Neural cell (in vitro differentiated cells): ENCODE measurements at regions not wholly inside any gene's neighbourhood (a gene's known extent, or its start where the extent isn't known, plus 50 kb on each side); places are given as distances from the start of the nearest gene placed in this dataset.

Experiments used
- H2AFZ ChIP-seq: fragments of 200-600, 300-800 bp; sonication (generic), shearing (Covaris generic); 2 replicates; pipeline ENCODE4 v1.6.0; 2014; ENCODE audit warnings: low read depth, mild to moderate bottlenecking, antibody characterized with exemption, low read length, moderate library complexity
- H3F3A ChIP-seq: fragments of 200-600 bp; shearing (Covaris generic); 2 replicates; pipeline ENCODE4 v1.6.1; 2016; ENCODE audit warnings: mild to moderate bottlenecking, moderate library complexity, mixed read lengths, antibody characterized with exemption, low read length; ENCODE audit not compliant: insufficient read depth, poor library complexity, severe bottlenecking
- H3K27ac ChIP-seq: fragments of 200-600, 300-800 bp; sonication (generic), shearing (Covaris generic); 2 replicates; pipeline ENCODE4 v1.5.1; 2014; ENCODE audit warnings: mild to moderate bottlenecking, low read length, moderate library complexity
- H3K27me3 ChIP-seq: fragments of 300-800, 200-600 bp; sonication (generic), shearing (Covaris generic); 2 replicates; pipeline ENCODE4 v1.6.0; 2014; ENCODE audit warnings: mild to moderate bottlenecking, low read depth, low read length, moderate library complexity; ENCODE audit not compliant: insufficient read depth
- H3K36me3 ChIP-seq: fragments of 300-800, 200-600 bp; sonication (generic), shearing (Covaris generic); 2 replicates; pipeline ENCODE4 v1.5.1; 2014; ENCODE audit warnings: mild to moderate bottlenecking, antibody characterized with exemption, low read length, moderate library complexity; ENCODE audit not compliant: insufficient read depth
- H3K4me2 ChIP-seq: fragments of 300-800, 200-600 bp; sonication (generic), shearing (Covaris generic); 2 replicates; pipeline ENCODE4 v1.6.0; 2014; ENCODE audit warnings: mild to moderate bottlenecking, low read length
- H3K4me3 ChIP-seq: fragments of 300-800, 200-600 bp; sonication (generic), shearing (Covaris generic); 2 replicates; pipeline ENCODE4 v1.5.1; 2014; ENCODE audit warnings: mild to moderate bottlenecking, low read length, moderate library complexity
- H3K79me2 ChIP-seq: fragments of 200-600 bp; shearing (Covaris generic); replicated peaks from 2 replicates; pipeline ENCODE4 v1.6.0; 2014; ENCODE audit warnings: mild to moderate bottlenecking, low read length, moderate library complexity; ENCODE audit not compliant: insufficient read depth
- H3K9ac ChIP-seq: fragments of 300-800, 200-600 bp; sonication (generic), shearing (Covaris generic); 2 replicates; pipeline ENCODE4 v1.6.1; 2016; ENCODE audit warnings: mild to moderate bottlenecking, low read length, mixed read lengths
- H3K9me2 ChIP-seq: fragments of 200-600 bp; shearing (Covaris generic); 2 replicates; pipeline ENCODE4 v1.6.1; 2016; ENCODE audit warnings: mild to moderate bottlenecking, low read length, mixed read lengths; ENCODE audit not compliant: insufficient read depth
- H3K9me3 ChIP-seq: fragments of 200-600, 300-800 bp; sonication (generic), shearing (Covaris generic); 2 replicates; pipeline ENCODE4 v1.6.1; 2016; ENCODE audit warnings: mild to moderate bottlenecking, mixed run types, low read length, moderate library complexity, mixed read lengths
- H4K20me1 ChIP-seq: fragments of 200-600 bp; shearing (Covaris generic); 2 replicates; pipeline ENCODE4 v1.6.1; 2016; ENCODE audit warnings: mild to moderate bottlenecking, mixed run types; ENCODE audit not compliant: insufficient read depth
- CTCF ChIP-seq: fragments of 450-650 bp; IDR thresholded peaks from 2 replicates; pipeline ENCODE4 v1.5.1; 2014; ENCODE audit warnings: antibody characterized with exemption, mild to moderate bottlenecking, moderate library complexity; ENCODE audit not compliant: poor library complexity, severe bottlenecking
- EP300 ChIP-seq: fragments of 450-650 bp; conservative IDR thresholded peaks from 2 replicates; pipeline ENCODE4 v1.6.1; 2014; ENCODE audit warnings: antibody characterized with exemption, mild to moderate bottlenecking, moderate library complexity; ENCODE audit not compliant: poor library complexity, severe bottlenecking
- EZH2 ChIP-seq: fragments of 200-600, 300-800 bp; shearing (Covaris generic), sonication (generic); IDR thresholded peaks from 2 replicates; pipeline ENCODE4 v1.6.1; 2014; ENCODE audit warnings: antibody characterized with exemption, low read length, borderline replicate concordance, mild to moderate bottlenecking; ENCODE audit not compliant: insufficient read depth, poor library complexity, severe bottlenecking
- MXI1 ChIP-seq: fragments of 450-650 bp; conservative IDR thresholded peaks from 2 replicates; pipeline ENCODE4 v1.6.1; 2014; ENCODE audit warnings: antibody characterized with exemption, mild to moderate bottlenecking; ENCODE audit not compliant: poor library complexity, severe bottlenecking
- POLR2AphosphoS5 ChIP-seq: IDR thresholded peaks from 2 replicates; pipeline ENCODE4 v1.6.1; 2012
- RAD21 ChIP-seq: fragments of 450-650 bp; conservative IDR thresholded peaks from 2 replicates; pipeline ENCODE4 v1.6.1; 2014; ENCODE audit warnings: antibody characterized with exemption, mild to moderate bottlenecking, moderate library complexity
- SMC3 ChIP-seq: fragments of 450-650 bp; conservative IDR thresholded peaks from 2 replicates; pipeline ENCODE4 v1.6.1; 2014; ENCODE audit warnings: antibody characterized with exemption, mild to moderate bottlenecking, moderate library complexity; ENCODE audit not compliant: poor library complexity
- TAF1 ChIP-seq: IDR thresholded peaks from 2 replicates; pipeline ENCODE4 v1.6.1; 2012; ENCODE audit warnings: low read depth
- TF ChIP-seq, protein P1 (sequence below): IDR thresholded peaks from 2 replicates; pipeline ENCODE4 v1.6.1; 2012; ENCODE audit warnings: borderline replicate concordance

DNA sequence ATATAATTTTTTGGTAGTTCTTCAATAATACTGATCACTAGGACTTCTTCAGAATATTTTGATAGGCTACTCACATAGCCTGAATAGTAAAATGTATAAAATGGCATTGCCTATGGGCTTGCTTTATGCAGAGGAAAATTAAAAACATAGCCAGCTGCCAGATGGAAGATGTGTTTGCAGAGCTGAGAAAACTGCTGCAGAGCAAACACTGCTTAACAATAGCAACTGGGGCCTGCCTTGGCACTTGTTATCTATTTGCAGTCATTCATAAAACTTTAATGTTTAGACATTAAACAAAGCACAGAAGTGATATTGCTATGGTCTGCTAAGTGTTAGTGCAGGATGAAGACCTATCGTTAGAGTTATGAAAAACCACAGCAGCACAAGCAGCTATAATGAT lies 151.5 kb upstream of the SMC2 start:
- TF ChIP-seq EZH2 (no peak), TAF1 (no peak), SMC3 (no peak), CTCF (no peak), EP300 (no peak), RAD21 (no peak), POLR2AphosphoS5 (no peak)
- TF ChIP-seq, protein P1, sequence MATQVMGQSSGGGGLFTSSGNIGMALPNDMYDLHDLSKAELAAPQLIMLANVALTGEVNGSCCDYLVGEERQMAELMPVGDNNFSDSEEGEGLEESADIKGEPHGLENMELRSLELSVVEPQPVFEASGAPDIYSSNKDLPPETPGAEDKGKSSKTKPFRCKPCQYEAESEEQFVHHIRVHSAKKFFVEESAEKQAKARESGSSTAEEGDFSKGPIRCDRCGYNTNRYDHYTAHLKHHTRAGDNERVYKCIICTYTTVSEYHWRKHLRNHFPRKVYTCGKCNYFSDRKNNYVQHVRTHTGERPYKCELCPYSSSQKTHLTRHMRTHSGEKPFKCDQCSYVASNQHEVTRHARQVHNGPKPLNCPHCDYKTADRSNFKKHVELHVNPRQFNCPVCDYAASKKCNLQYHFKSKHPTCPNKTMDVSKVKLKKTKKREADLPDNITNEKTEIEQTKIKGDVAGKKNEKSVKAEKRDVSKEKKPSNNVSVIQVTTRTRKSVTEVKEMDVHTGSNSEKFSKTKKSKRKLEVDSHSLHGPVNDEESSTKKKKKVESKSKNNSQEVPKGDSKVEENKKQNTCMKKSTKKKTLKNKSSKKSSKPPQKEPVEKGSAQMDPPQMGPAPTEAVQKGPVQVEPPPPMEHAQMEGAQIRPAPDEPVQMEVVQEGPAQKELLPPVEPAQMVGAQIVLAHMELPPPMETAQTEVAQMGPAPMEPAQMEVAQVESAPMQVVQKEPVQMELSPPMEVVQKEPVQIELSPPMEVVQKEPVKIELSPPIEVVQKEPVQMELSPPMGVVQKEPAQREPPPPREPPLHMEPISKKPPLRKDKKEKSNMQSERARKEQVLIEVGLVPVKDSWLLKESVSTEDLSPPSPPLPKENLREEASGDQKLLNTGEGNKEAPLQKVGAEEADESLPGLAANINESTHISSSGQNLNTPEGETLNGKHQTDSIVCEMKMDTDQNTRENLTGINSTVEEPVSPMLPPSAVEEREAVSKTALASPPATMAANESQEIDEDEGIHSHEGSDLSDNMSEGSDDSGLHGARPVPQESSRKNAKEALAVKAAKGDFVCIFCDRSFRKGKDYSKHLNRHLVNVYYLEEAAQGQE, result no peak
- no peaks in the 10 kb centered on the region for H3K27me3 ChIP-seq
- H3K9ac ChIP-seq, result no peak overlapping the region
- no peaks in the 10 kb centered on the region for H3K9me2 ChIP-seq
- no peaks in the 10 kb centered on the region for H3K79me2 ChIP-seq
- no peak overlapping the region for H2AFZ ChIP-seq
- H3K4me3 ChIP-seq, result no peak overlapping the region
- no peak overlapping the region for H3K4me2 ChIP-seq
- no peak overlapping the region for H3K27ac ChIP-seq
- no peaks in the 10 kb centered on the region for H3K36me3 ChIP-seq
- no peaks in the 10 kb centered on the region for H3K9me3 ChIP-seq
- no peaks in the 10 kb centered on the region for H3F3A ChIP-seq
- no peaks in the 10 kb centered on the region for H4K20me1 ChIP-seq

- no peak overlapping the region for H2AFZ ChIP-seq
- TF ChIP-seq EZH2 (no peak), POLR2AphosphoS5 (no peak)
Observed at GRCh38 chr9:103949096-103949495, 145.0 kb upstream of the SMC2 start.

DNA sequence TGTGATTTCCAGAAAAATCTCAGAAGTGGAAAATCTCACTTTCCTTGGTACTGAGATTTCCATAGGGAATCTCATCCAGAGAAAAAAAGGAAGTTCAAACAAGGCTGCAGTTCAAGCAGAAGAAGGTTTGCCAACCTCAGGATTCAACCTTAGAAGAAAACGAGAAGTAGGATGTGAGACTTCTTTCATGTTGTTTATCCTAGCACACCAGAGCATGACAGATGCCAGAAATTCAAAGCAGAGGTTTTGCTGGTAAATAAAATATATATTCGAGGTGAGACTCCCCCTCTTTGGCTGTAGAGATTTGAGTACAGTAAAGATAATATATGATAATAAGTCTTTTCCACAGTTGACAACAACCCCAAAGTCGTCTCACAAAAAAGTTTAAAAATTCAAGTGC lies 116.9 kb upstream of the SMC2 start:
- Histone ChIP-seq H3K9me3 (no peaks in the 10 kb centered on the region), H3K4me3 (no peak overlapping the region), H3K9ac (no peak overlapping the region), H3K27me3 (no peaks in the 10 kb centered on the region), H3K9me2 (no peaks in the 10 kb centered on the region), H4K20me1 (no peaks in the 10 kb centered on the region), H3K36me3 (no peaks in the 10 kb centered on the region), H2AFZ (no peak overlapping the region), H3K4me2 (no peak overlapping the region), H3K27ac (no peak overlapping the region), H3F3A (no peaks in the 10 kb centered on the region), H3K79me2 (no peaks in the 10 kb centered on the region)
- TF ChIP-seq RAD21 (no peak), EP300 (no peak), EZH2 (no peak), SMC3 (no peak), MXI1 (no peak), POLR2AphosphoS5 (no peak), CTCF (no peak), TAF1 (no peak)
- TF ChIP-seq, protein P1, result no peak

More at GRCh38 chr9:103949096-103949495, 145.0 kb upstream of the SMC2 start:
- Histone ChIP-seq H3K4me2 (no peak overlapping the region), H3K27me3 (no peaks in the 10 kb centered on the region), H3K9me2 (no peaks in the 10 kb centered on the region), H3K36me3 (no peaks in the 10 kb centered on the region), H4K20me1 (no peaks in the 10 kb centered on the region), H3F3A (no peaks in the 10 kb centered on the region), H3K9ac (no peak overlapping the region), H3K27ac (no peak overlapping the region), H3K79me2 (no peaks in the 10 kb centered on the region), H3K4me3 (no peak overlapping the region), H3K9me3 (no peaks in the 10 kb centered on the region)
